D721Med (cell line): ENCODE measurements at regions not wholly inside any gene's neighbourhood (a gene's known extent, or its start where the extent isn't known, plus 50 kb on each side); places are given as distances from the start of the nearest gene placed in this dataset.

Experiments
- DNase-seq: peaks from one replicate; pipeline ENCODE4 v3.0.0; 2011; ENCODE audit warnings: low spot score; ENCODE audit not compliant: insufficient read length
- FAIRE-seq: peaks from 2 replicates; lab custom pipeline; 2011; peaks lifted over from hg19 to GRCh38; lab: Jason Lieb, UNC
- CTCF ChIP-seq: IDR thresholded peaks from 2 replicates; pipeline ENCODE4 v1.5.1; 2012; ENCODE audit warnings: mild to moderate bottlenecking, control low read depth; ENCODE audit not compliant: insufficient read depth; ENCODE audit errors: missing control alignments

- no peak for TF ChIP-seq CTCF
- FAIRE-seq (no peak), DNase-seq (no peak)
Measured at GRCh38 chr10:91012502-91012901, 91.6 kb upstream of the ANKRD1 start.

- DNase-seq (no peak), FAIRE-seq (no peak)
- TF ChIP-seq CTCF, result no peak
Measured at GRCh38 chr10:91013985-91014384, 93.1 kb upstream of the ANKRD1 start.

GRCh38 chr10:91017198-91017597 is 96.3 kb upstream of the ANKRD1 start:
- FAIRE-seq (no peak), DNase-seq (no peak)
- TF ChIP-seq CTCF, result no peak

- DNase-seq, result no peak
- no peak for FAIRE-seq
- no peak for TF ChIP-seq CTCF
Measured at GRCh38 chr10:91021901-91022300, 101.0 kb upstream of the ANKRD1 start.

- FAIRE-seq (no peak), DNase-seq (no peak)
- TF ChIP-seq CTCF, result no peak
Measured at GRCh38 chr10:91022390-91022789, 101.5 kb upstream of the ANKRD1 start.

- DNase-seq (no peak), FAIRE-seq (no peak)
- no peak for TF ChIP-seq CTCF
Measured at GRCh38 chr10:91022924-91023699, 102.2 kb upstream of the ANKRD1 start.

GRCh38 chr10:91023700-91024398 is 103.0 kb upstream of the ANKRD1 start:
- no peak for FAIRE-seq
- TF ChIP-seq CTCF, result no peak
- DNase-seq, result no peak
